Mononuclear cell (primary cell): ENCODE measurements at regions not wholly inside any gene's neighbourhood (a gene's known extent, or its start where the extent isn't known, plus 50 kb on each side); places are given as distances from the start of the nearest gene placed in this dataset.

Source experiments
- H3K27me3 ChIP-seq: 2 replicates; pipeline ENCODE4 v1.6.0; 2011; ENCODE audit warnings: low read length, control low read depth; ENCODE audit not compliant: insufficient read depth
- H3K4me1 ChIP-seq: 2 replicates; pipeline ENCODE4 v1.5.1; 2011; ENCODE audit warnings: mild to moderate bottlenecking, low read length, control low read depth; ENCODE audit not compliant: insufficient read depth
- H3K4me3 ChIP-seq: 2 replicates; pipeline ENCODE4 v1.5.1; 2011; ENCODE audit warnings: mild to moderate bottlenecking, low read length, moderate library complexity
- H3K9me3 ChIP-seq: 2 replicates; pipeline ENCODE4 v1.5.1; 2011; ENCODE audit warnings: low read depth, mild to moderate bottlenecking, control low read depth, low read length

- H3K27me3 ChIP-seq, result no peaks in the 10 kb centered on the region
- H3K9me3 ChIP-seq, result no peaks in the 10 kb centered on the region
- H3K4me1 ChIP-seq, result no peaks in the 10 kb centered on the region
- no peak overlapping the region for H3K4me3 ChIP-seq
These were observed 169.0 kb upstream of the UFM1 start for GRCh38 chr13:38180670-38181069.

- H3K27me3 ChIP-seq, result no peaks in the 10 kb centered on the region
- no peaks in the 10 kb centered on the region for H3K4me1 ChIP-seq
- no peaks in the 10 kb centered on the region for H3K9me3 ChIP-seq
- H3K4me3 ChIP-seq, result no peak overlapping the region
These were observed 169.5 kb upstream of the UFM1 start for GRCh38 chr13:38180126-38180525.

- H3K9me3 ChIP-seq, result no peaks in the 10 kb centered on the region
- H3K4me1 ChIP-seq, result no peaks in the 10 kb centered on the region
- no peaks in the 10 kb centered on the region for H3K27me3 ChIP-seq
- H3K4me3 ChIP-seq, result no peak overlapping the region
These were observed 173.0 kb upstream of the UFM1 start for GRCh38 chr13:38176664-38177063.

GRCh38 chr13:38173403-38173802 is 176.2 kb upstream of the UFM1 start:
- Histone ChIP-seq H3K4me1 (no peaks in the 10 kb centered on the region), H3K27me3 (no peaks in the 10 kb centered on the region), H3K9me3 (no peaks in the 10 kb centered on the region)

GRCh38 chr13:38167164-38167822 is 182.4 kb upstream of the UFM1 start:
- Histone ChIP-seq H3K27me3 (no peaks in the 10 kb centered on the region), H3K4me1 (peaks cover 6% of the 10 kb centered on the region), H3K4me3 (no peak overlapping the region), H3K9me3 (no peaks in the 10 kb centered on the region)

More at GRCh38 chr13:38173403-38173802, 176.2 kb upstream of the UFM1 start:
- H3K4me3 ChIP-seq, result no peak overlapping the region

- H3K27me3 ChIP-seq, result no peaks in the 10 kb centered on the region
- no peaks in the 10 kb centered on the region for H3K9me3 ChIP-seq
- peaks cover 6% of the 10 kb centered on the region for H3K4me1 ChIP-seq
- no peak overlapping the region for H3K4me3 ChIP-seq
These were observed 183.5 kb upstream of the UFM1 start for GRCh38 chr13:38166116-38166515.

GRCh38 chr13:38160131-38160530 is 189.5 kb upstream of the UFM1 start:
- Histone ChIP-seq H3K4me1 (no peaks in the 10 kb centered on the region), H3K4me3 (no peak overlapping the region), H3K27me3 (no peaks in the 10 kb centered on the region), H3K9me3 (no peaks in the 10 kb centered on the region)

- Histone ChIP-seq H3K4me3 (no peak overlapping the region), H3K4me1 (no peaks in the 10 kb centered on the region), H3K27me3 (no peaks in the 10 kb centered on the region), H3K9me3 (no peaks in the 10 kb centered on the region)
These were observed 189.9 kb upstream of the UFM1 start for GRCh38 chr13:38159710-38160109.

- Histone ChIP-seq H3K4me3 (no peak overlapping the region), H3K4me1 (no peaks in the 10 kb centered on the region), H3K9me3 (peaks cover 14% of the 10 kb centered on the region), H3K27me3 (peaks cover 3% of the 10 kb centered on the region)
These were observed 202.6 kb upstream of the UFM1 start for GRCh38 chr13:38147050-38147449.

GRCh38 chr13:38141792-38142191 is 207.9 kb upstream of the UFM1 start:
- no peaks in the 10 kb centered on the region for H3K4me1 ChIP-seq
- no peak overlapping the region for H3K4me3 ChIP-seq
- peaks cover 7% of the 10 kb centered on the region for H3K9me3 ChIP-seq
- peaks cover 3% of the 10 kb centered on the region for H3K27me3 ChIP-seq

- no peaks in the 10 kb centered on the region for H3K4me1 ChIP-seq
- no peaks in the 10 kb centered on the region for H3K27me3 ChIP-seq
- H3K9me3 ChIP-seq, result peaks cover 10% of the 10 kb centered on the region
- H3K4me3 ChIP-seq, result no peak overlapping the region
These were observed 214.1 kb upstream of the UFM1 start for GRCh38 chr13:38135592-38135991.

GRCh38 chr13:38121267-38121666 is 228.4 kb upstream of the UFM1 start:
- H3K27me3 ChIP-seq, result no peaks in the 10 kb centered on the region
- no peaks in the 10 kb centered on the region for H3K9me3 ChIP-seq
- no peaks in the 10 kb centered on the region for H3K4me1 ChIP-seq
- no peak overlapping the region for H3K4me3 ChIP-seq

- peaks cover 14% of the 10 kb centered on the region for H3K9me3 ChIP-seq
- H3K4me3 ChIP-seq, result no peak overlapping the region
- no peaks in the 10 kb centered on the region for H3K4me1 ChIP-seq
These were observed 234.3 kb upstream of the TRPC4 start for GRCh38 chr13:38103851-38104250.

GRCh38 chr13:38099751-38100150 is 230.2 kb upstream of the TRPC4 start:
- Histone ChIP-seq H3K27me3 (no peaks in the 10 kb centered on the region), H3K4me3 (no peak overlapping the region), H3K4me1 (no peaks in the 10 kb centered on the region), H3K9me3 (no peaks in the 10 kb centered on the region)

More at GRCh38 chr13:38103851-38104250, 234.3 kb upstream of the TRPC4 start:
- H3K27me3 ChIP-seq, result no peaks in the 10 kb centered on the region

- Histone ChIP-seq H3K4me1 (no peaks in the 10 kb centered on the region), H3K27me3 (no peaks in the 10 kb centered on the region), H3K4me3 (no peak overlapping the region), H3K9me3 (no peaks in the 10 kb centered on the region)
These were observed 223.9 kb upstream of the TRPC4 start for GRCh38 chr13:38093425-38093824.

GRCh38 chr13:38090913-38091312 is 221.3 kb upstream of the TRPC4 start:
- H3K27me3 ChIP-seq, result no peaks in the 10 kb centered on the region
- no peaks in the 10 kb centered on the region for H3K4me1 ChIP-seq
- H3K4me3 ChIP-seq, result no peak overlapping the region
- no peaks in the 10 kb centered on the region for H3K9me3 ChIP-seq
